RWPE1 (cell line): ENCODE measurements at regions not wholly inside any gene's neighbourhood (a gene's known extent, or its start where the extent isn't known, plus 50 kb on each side); places are given as distances from the start of the nearest gene placed in this dataset.

ENCODE experiments used
- CTCF ChIA-PET: fragments of 350-600 bp; sonication (Branson Sonifier 250); formaldehyde crosslinking; extraction: SDS; loops from one replicate; lab custom pipeline; 2021; lab: Yijun Ruan, JAX
- POLR2A ChIA-PET: fragments of 400-600 bp; formaldehyde crosslinking; extraction: SDS; loops from one replicate; lab custom pipeline; 2020; ENCODE audit warnings: antibody characterized with exemption; ENCODE audit not compliant: low non-redundant PET; lab: Yijun Ruan, JAX
- DNase-seq: peaks from one replicate; pipeline ENCODE4 v3.0.0; 2012; ENCODE audit warnings: low spot score
- H3K27ac ChIP-seq: fragments of 450-650 bp; 2 replicates; pipeline ENCODE4 v1.5.1; 2017
- TF ChIP-seq, protein P1 (sequence below): fragments of 450-650 bp; conservative IDR thresholded peaks from 2 replicates; pipeline ENCODE4 v1.5.1; 2017; ENCODE audit warnings: low read depth, mild to moderate bottlenecking

DNA sequence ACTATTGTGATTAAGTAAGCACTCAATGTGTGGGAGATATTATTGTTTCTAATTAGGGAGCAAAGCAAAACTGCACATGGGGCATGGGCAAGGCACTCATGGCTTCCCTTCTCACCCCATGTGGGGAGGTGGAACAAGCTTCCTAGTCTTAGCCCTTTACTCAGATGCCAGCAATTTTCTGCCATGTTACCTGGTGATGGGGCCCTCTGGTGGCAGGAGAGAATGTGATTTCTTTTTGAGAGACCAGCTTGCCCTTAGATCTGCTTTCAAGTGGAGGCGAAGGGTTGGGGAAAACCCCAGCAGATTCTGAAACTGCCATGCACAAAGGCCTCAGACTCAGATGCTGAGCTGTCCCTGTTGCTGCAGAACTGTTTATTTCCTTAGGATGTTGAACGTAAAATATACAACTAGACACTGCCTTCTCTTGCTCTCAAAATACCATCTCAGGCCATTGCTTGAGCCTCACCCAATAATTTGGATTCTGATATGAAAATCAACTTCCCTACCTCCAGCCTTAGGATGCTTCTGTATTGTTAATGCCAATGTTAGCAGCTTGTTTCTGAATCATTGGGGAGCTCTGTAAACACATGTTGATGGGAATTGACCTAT is 130.2 kb upstream of the TPRG1 start:
- H3K27ac ChIP-seq, result no peak overlapping the region
- ChIA-PET CTCF (interaction anchor here (0.5 to 2.7 kb wide), 11 partner anchors 13 to 1302 kb away, joined by 3 to 18 read pairs (median 5); partner anchors contain the start of gene BCL6), POLR2A (no interaction called here)
- DNase-seq, result peak; percentile 31
- TF ChIP-seq, protein P1, sequence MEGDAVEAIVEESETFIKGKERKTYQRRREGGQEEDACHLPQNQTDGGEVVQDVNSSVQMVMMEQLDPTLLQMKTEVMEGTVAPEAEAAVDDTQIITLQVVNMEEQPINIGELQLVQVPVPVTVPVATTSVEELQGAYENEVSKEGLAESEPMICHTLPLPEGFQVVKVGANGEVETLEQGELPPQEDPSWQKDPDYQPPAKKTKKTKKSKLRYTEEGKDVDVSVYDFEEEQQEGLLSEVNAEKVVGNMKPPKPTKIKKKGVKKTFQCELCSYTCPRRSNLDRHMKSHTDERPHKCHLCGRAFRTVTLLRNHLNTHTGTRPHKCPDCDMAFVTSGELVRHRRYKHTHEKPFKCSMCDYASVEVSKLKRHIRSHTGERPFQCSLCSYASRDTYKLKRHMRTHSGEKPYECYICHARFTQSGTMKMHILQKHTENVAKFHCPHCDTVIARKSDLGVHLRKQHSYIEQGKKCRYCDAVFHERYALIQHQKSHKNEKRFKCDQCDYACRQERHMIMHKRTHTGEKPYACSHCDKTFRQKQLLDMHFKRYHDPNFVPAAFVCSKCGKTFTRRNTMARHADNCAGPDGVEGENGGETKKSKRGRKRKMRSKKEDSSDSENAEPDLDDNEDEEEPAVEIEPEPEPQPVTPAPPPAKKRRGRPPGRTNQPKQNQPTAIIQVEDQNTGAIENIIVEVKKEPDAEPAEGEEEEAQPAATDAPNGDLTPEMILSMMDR, result peak; percentile 31

DNA sequence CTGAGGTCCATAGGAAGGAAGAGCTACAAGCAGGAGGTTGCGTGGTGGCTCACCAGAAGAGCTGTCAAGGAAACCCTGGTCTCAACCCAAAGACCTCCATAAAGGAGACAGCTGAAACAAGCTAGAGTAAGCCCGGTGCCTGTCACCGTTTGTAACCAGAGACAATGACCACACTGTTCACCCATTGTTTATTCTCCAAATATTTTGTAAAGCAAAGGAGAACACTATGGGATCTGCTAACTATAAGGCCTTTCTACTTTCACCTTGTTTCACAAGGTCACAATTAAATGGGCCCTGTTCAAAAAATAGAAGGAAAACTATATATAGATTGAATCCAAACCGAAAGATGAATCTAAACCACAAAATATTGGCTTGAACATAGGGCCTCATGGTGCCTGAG is 128.9 kb upstream of the TPRG1 start:
- POLR2A ChIA-PET, result no interaction called here
- TF ChIP-seq, protein P1, result no peak
- no peak for DNase-seq
- CTCF ChIA-PET, result interaction anchor here (2.7 kb wide), 1 partner anchor 1303 kb away, joined by 18 read pairs; no protein-coding TSS in a partner anchor
- H3K27ac ChIP-seq, result no peak overlapping the region

GRCh38 chr3:189049458-189050236 is 122.1 kb upstream of the TPRG1 start:
- TF ChIP-seq, protein P1, result no peak
- CTCF ChIA-PET, result interaction anchor here (0.7 to 1.2 kb wide), 2 partner anchors 9 to 731 kb away, joined by 3 read pairs; no protein-coding TSS in a partner anchor

DNA sequence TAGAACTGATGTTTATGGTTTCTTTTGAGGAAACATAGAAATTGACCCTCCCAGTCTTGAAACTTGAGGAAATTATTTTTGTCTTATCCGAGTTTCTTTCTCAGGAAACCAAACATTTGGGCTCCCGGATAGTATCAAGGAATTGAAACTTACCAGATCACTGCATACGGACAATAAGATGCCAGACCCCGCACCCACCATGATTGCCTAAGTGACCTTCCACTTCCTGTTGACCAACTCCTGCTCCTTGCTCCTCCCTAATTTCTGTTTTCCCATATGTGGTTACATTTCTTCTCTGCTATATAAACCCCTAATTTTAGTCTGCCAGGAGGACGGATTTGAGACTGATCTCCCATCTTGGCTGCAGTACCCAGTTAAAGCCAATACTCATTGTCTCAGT is 118.4 kb upstream of the TPRG1 start:
- H3K27ac ChIP-seq, result no peak overlapping the region
- TF ChIP-seq, protein P1, result no peak
- no peak for DNase-seq
- POLR2A ChIA-PET, result no interaction called here
- CTCF ChIA-PET, result no interaction called here

More at GRCh38 chr3:189049458-189050236, 122.1 kb upstream of the TPRG1 start:
- POLR2A ChIA-PET, result no interaction called here
- DNase-seq, result no peak
- no peak overlapping the region for H3K27ac ChIP-seq

DNA sequence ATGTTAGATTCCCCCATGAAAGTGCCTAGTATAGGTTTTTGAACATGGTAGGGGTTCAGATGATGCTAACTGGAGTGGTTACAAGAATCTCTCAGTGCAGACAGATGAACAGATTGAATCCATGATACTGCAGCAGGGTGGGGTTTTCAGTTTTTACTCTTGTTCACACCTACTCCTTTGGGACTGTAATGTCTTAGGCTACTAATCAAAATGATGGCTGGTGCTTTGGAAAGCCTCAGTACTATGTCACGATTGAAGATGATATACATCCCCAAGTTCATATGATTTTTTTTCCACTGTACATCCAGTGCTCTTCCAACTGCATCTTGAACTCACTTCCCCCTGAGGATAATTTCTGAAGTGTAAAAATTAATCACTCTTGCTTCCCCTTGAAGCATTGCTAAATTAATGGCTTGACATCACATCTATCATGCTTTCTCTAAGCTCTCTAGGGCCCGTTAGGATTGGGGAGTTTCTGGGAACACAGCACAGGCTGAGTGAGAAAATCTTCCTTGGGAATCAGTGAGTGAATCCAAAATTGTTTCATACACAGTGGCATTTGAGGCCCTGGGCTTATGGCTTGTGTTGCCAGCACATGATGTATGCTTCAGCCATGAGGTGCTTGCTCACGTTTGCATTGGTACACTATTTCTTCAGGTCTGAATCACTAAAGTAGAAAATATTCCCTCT is 115.0 kb upstream of the TPRG1 start:
- TF ChIP-seq, protein P1, result no peak
- POLR2A ChIA-PET, result no interaction called here
- no peak overlapping the region for H3K27ac ChIP-seq
- CTCF ChIA-PET, result interaction anchor here (0.6 kb wide), 1 partner anchor 439 kb away, joined by 3 read pairs; no protein-coding TSS in a partner anchor
- DNase-seq, result no peak

GRCh38 chr3:189057369-189057768 is 114.4 kb upstream of the TPRG1 start:
- ChIA-PET CTCF (no interaction called here), POLR2A (no interaction called here)
- no peak overlapping the region for H3K27ac ChIP-seq
- no peak for DNase-seq
- TF ChIP-seq, protein P1, result no peak
